GM18951 (cell line): ENCODE measurements at regions not wholly inside any gene's neighbourhood (a gene's known extent, or its start where the extent isn't known, plus 50 kb on each side); places are given as distances from the start of the nearest gene placed in this dataset.

Source experiments
- POLR2A ChIP-seq: IDR thresholded peaks from 4 replicates; pipeline ENCODE4 v1.6.1; 2011; ENCODE audit warnings: mild to moderate bottlenecking; ENCODE audit not compliant: insufficient read length, insufficient read depth; ENCODE audit errors: extremely low read depth
- in situ Hi-C: fragments of 300-500 bp; cut with MboI; formaldehyde crosslinking; loops from one replicate; pipeline ENCODE4 v1.12.0; 2022; ENCODE audit warnings: low sequenced_read_pairs, mixed read lengths, inconsistent platforms; ENCODE audit not compliant: unreplicated experiment

DNA sequence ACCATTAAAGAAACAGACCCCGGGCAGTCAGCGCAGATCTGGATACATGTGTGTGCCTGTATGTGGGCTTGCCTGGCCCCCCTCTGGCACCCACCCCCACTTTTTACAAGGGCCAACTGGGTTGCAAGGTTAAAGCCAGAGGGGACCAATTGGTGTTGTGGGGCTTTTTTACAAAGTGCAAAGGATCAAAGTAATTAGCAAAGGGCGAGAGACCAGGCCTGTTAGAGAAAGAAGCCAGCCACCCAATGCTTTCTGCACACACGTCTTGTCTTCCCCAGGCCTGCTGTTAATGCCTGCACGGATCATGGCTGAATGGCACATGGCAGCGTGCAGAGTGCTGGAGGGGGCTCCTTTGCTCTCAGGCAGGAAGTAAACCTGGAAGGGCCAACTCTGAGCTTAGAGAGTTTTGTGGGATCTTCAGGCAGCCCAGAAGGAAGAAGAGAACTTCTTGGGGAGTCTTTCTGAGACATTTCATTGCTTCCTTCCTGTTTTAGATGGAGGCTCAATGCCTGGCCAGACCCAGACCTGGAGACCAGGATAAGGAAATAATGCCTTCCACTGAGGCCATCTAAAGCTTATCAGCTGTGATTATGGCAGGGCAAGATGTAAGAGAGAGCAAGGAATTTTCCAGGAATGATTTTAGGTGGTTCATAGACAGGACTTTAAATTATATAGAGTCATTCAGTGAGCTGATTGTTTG is 523.4 kb upstream of the TBX3 start:
- TF ChIP-seq POLR2A: no peak
- in situ Hi-C loops: no loop called here

DNA sequence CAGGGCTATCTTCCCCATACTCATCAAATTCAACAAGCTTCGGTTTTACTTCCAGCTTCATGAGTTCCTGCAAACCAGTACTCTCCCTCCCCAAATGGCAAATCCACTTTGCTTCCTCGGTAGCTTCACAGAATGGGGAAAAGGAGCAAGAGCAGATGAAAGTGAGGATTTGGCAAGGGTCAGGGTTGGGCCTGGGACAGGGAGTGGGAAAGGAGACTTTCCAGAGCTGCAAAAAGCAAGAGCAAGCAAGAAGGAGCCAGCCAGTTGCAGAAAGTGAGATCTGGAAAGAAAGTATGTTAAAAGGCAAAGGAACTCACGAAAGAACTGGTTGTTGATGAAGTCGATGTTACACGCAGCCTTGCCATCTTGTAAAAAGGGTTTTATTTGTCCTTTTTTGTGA is 522.8 kb upstream of the TBX3 start:
- no peak for TF ChIP-seq POLR2A
- in situ Hi-C loops: no loop called here

DNA sequence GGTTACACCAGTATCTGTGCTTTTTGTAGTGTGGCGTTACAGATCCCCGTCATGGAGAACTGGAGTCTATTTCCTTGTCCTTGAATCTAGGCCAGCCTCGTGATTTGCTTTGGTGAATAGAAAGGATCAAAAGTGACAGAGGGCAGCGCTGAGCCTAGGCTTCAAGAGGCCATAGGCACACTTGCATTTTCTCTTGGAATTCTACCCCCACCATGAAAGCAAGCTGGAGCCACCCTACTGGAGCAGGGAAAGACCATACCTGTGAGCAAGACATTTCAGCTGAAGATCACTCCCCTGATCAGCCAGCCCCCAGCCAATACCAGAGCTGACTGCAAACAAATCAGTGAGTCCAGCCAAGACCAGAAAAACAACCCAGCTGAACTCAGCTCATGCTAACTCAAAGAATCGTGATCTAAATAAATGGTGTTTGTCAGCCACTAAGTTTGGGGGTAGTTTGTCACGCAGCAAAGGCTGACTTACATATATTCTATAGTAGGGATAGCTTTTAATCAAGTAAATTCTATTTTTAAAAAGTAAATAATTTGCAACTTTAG is 521.9 kb upstream of the TBX3 start:
- no peak for TF ChIP-seq POLR2A
- in situ Hi-C loops: no loop called here

DNA sequence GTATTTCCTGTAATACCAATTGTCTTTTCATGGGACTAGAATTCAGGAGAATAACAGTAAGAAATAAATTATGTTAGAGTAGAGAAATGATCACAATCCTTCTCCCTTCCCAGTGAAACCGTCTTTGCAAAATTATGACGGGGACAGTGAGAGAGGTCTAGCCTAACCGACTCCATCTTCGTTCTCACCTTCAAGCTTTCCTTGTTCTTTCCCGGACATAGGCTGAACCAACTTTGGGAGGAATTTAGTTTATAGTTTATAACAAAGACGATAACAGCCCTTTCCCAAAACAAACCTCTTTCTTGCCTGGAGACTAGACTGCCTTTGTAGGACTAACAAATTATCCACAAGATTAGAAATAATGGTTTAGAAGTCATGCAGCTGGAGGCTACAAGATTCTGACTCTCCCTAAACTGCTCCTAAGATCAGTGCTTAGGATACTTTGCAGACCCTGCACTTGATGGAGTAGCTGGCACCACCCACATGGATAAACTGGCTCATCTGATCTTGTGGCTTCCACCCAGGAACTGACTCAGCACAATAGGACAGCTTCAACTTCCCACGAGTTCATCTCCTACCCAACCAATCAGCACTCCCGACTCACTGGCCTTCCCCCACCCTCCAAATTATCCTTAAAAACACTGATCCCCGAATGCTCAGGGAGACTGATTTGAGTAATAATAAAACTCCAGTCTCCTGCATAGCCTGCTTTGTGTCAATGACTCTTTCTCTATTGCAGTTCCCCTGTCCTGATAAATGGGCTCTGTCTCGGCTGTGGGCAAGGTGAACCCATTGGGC is 521.2 kb upstream of the TBX3 start:
- no peak for TF ChIP-seq POLR2A
- in situ Hi-C loops: no loop called here

DNA sequence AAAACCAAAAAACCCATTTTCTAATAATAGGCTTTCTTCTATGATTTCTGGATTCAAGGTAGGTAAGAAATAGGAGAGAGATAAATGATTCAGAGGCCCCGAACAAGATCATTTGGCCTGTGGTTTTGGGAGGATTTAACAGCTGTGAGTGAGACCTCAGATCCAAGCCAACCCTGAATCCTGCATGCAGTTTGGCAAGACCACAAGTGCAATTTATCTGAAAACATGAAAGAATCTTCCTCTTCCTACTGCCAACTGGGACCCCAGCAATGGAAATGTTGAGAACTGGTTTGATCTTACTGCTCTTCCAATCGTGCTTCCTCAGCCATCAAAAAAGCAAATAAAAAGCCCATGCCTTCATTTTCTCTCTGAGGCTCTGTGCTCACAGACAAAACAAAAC is 519.7 kb upstream of the TBX3 start:
- in situ Hi-C loops: no loop called here
- no peak for TF ChIP-seq POLR2A

DNA sequence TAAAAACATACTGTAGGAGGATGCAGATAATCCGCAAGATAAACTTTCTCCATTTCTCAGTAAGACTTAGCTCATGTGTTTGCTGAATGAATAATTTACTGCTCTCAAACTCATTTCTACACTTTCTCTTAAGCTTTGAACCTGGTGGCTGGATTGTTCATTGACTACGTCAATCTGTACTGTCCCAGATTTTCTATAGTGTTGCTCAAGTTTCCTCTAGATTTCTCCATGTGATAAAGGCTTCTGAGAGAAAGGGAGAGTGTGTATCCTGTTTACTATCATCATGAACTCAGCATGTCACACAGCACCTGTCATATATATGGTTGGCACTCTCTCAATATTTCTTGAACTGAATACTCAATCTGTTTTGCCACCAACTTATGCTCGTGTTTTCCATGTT is 518.0 kb upstream of the TBX3 start:
- in situ Hi-C loops: no loop called here
- no peak for TF ChIP-seq POLR2A

DNA sequence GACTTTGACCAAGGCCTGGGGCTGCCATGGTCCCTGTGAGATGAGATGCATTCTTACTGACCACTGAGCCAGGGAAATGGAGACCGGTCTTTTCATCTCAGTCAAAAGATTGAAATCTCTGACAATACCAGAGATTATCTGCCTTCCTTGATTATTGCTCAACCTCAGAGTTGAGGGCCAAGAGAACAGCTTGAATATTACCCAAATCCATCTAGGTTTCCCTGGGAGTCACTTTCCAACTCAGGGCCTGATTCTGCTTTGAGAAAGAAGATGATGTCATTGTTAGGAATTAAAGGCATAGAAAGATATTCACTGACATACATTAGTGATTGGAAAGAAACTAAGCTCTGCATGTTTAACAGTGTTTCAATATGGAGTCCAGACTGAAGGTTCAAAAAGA is 515.9 kb upstream of the TBX3 start:
- in situ Hi-C loops: no loop called here
- no peak for TF ChIP-seq POLR2A

DNA sequence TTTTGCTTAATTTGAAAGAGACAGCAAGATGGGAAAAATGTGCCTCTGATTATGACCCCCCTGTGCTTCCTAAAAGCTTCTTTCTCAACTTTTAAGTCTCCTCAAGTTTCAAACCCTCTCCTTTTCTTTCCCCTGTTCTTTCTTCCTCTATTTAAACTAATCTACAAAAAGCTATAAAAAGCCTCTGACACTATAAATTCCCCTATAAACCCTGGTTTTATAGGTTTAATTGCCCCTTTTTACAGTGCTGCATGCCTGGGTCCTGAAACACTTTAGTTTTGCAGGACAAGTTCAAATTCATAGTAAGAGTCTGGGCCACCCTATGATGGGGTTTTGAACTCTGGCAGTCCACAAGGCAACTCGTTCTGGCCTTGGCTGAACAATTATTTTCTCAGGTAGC is 510.9 kb upstream of the TBX3 start:
- no peak for TF ChIP-seq POLR2A
- in situ Hi-C loops: no loop called here

DNA sequence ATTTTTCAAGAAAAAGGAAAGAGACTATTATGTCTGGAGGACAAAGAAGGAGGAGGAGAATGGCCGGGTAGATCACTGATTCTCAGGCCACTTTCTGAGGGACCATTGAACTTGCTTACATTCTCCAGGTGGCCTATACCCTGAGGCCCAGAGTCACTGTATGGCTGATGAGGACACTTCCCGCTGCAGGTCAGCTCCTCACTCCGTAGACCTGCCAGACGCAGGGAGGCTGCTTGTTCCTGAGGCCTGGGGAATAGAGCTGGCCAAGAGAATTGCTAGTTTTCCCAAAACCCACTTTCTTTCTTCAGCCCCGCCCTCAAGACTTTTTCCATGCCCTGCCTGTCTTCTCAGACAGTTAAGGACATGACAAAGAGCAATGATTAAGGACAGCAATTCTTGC is 510.5 kb upstream of the TBX3 start:
- no peak for TF ChIP-seq POLR2A
- in situ Hi-C loops: no loop called here

DNA sequence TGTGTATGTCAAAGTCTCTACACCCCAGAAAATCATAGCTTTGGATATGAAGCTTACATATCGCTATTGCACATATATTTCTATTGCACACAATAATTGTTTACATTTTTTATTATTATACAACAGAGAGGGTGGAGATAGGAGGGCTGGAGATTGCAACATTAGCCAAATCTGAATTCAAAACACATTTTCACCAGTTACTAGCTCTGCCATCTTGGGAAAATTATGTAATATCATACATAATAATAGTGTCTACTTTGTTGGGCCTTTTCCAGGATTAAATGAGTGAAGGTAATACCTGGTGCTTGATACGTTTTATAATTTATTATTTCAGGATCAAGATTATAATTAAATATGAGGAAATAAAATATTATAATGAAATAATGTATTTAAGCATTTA is 507.4 kb upstream of the TBX3 start:
- no peak for TF ChIP-seq POLR2A
- in situ Hi-C loops: no loop called here

DNA sequence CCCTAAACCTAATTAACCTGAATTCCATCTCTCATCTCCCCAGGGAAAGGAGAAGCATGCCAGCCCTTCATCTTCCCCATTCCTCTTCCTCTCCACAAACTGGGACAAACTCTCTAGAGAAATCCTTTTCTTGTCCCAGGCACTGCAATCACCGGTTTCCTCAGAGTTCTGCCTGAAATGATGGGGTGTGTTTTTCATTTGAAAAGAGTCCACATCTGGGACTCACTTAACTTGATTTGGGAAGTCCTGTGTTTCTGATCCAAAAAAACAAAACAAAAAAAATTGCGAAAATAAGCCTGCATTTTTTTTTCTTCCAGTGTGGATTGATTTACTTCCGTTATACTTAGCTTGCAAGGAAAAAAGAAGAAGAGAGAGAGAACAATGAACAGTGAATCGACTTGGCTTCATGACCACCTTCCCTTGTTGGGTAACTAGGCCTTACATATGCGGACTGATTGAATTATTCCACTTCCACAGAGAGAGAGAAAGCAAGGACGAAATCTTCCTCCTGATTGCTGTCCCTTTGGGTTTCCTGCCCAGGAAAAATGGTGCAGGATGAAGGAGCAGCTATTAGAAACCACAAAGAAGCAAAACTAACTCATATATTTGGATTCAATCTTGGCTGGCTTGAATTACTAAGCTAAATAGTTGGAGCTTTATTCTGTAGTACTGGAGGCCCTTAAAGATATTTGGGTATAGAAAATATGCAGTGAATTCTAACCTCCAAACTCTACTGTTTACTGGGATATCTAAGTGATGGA is 506.2 kb upstream of the TBX3 start:
- TF ChIP-seq POLR2A: no peak
- in situ Hi-C loops: no loop called here

DNA sequence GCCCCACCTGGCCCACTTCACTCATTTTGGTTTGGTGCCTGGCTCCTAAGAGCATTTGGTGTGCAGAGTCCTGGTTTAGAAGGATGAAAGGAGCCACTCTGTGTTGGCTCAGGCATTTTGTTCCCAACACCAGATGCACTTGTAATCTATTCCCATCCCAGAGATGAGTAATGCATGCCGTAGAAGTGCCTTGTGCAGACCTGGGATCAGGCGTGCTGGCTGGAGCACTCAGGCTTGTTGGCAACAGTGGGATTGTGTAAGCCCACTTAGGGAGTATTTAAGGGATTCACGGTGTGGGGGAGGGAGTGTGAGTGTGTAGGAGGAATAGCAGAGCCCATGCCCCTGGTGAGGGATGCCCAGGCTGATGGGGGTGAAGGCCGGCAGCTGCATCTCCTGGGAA is 501.5 kb upstream of the TBX3 start:
- in situ Hi-C loops: no loop called here
- no peak for TF ChIP-seq POLR2A

DNA sequence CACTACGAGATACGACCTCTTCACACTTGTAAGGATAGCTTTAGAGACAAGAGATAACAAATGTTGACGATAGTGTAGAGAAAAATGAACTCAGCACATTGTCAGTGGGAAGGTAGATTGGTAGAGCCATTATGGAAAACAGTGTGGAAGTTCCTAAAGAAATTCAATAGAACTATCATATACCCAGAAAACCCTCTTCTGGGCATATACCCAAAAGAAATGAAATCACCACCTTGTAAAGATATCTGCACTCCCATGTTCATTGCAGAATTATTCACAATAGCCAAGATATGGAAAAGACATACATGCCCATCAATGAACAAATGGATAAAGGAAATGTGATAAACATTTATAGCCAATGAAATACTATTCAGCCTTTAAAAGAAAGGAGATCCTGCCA is 499.8 kb upstream of the TBX3 start:
- no peak for TF ChIP-seq POLR2A

More for the DNA sequence above, 499.8 kb upstream of the TBX3 start:
- in situ Hi-C loops: no loop called here
